PFSK-1 (cell line): ENCODE measurements at regions not wholly inside any gene's neighbourhood (a gene's known extent, or its start where the extent isn't known, plus 50 kb on each side); places are given as distances from the start of the nearest gene placed in this dataset.

Experiments
- FOXP2 ChIP-seq: optimal IDR thresholded peaks from 2 replicates; pipeline ENCODE3; 2011; ENCODE audit warnings: borderline replicate concordance, control low read depth, inconsistent platforms; ENCODE audit not compliant: insufficient read depth; ENCODE audit errors: extremely low read length, extremely low read depth
- POLR2AphosphoS5 ChIP-seq: IDR thresholded peaks from 2 replicates; pipeline ENCODE4 v1.6.1; 2012; ENCODE audit warnings: low read depth, mild to moderate bottlenecking, control low read depth, low read length, moderate library complexity
- REST ChIP-seq, 2 experiments: IDR thresholded peaks; 2 replicates each; pipeline versions ENCODE4 v1.6.1 to v1.8.0; 2011 to 2012; ENCODE audit warnings: low read depth in 2 of 2, low read length in 2 of 2, control low read depth in 1 of 2, inconsistent platforms in 1 of 2, mild to moderate bottlenecking in 1 of 2, moderate library complexity in 1 of 2; ENCODE audit not compliant: insufficient read depth in 1 of 2
- SIN3A ChIP-seq: IDR thresholded peaks from 2 replicates; pipeline ENCODE4 v1.6.1; 2012; ENCODE audit warnings: mild to moderate bottlenecking, low read length, moderate library complexity, borderline replicate concordance; ENCODE audit not compliant: insufficient read depth
- TAF1 ChIP-seq: IDR thresholded peaks from 2 replicates; pipeline ENCODE4 v1.6.1; 2012; ENCODE audit warnings: low read length, control low read depth, borderline replicate concordance; ENCODE audit not compliant: insufficient read depth

GRCh38 chr1:55428944-55429931 lies 214.1 kb upstream of the USP24 start:
- TF ChIP-seq SIN3A (0 out of 2 replicates have a peak, but pooled peaks have one; percentile 40), TAF1 (no peak), REST (IDR thresholded peaks at IDR 0.05; ENCODE audit: insufficient read depth in 1 of 2, low read depth in 2 of 2, low read length in 2 of 2) (no peak), POLR2AphosphoS5 (no peak; the same call in 1 of the 2 replicates), FOXP2 (no peak)

- TF ChIP-seq REST (IDR thresholded peaks at IDR 0.05; ENCODE audit: insufficient read depth in 1 of 2, low read depth in 2 of 2, low read length in 2 of 2), result no peak
- TF ChIP-seq TAF1, result no peak
- TF ChIP-seq FOXP2, result no peak
These were observed 213.1 kb upstream of the USP24 start for GRCh38 chr1:55428231-55428630.

- no peak for TF ChIP-seq FOXP2
- no peak for TF ChIP-seq SIN3A
- TF ChIP-seq POLR2AphosphoS5, result no peak
- no peak for TF ChIP-seq REST (IDR thresholded peaks at IDR 0.05; ENCODE audit: insufficient read depth in 1 of 2, low read depth in 2 of 2, low read length in 2 of 2)
- TF ChIP-seq TAF1, result no peak
These were observed 212.4 kb upstream of the USP24 start for GRCh38 chr1:55427606-55428005.

GRCh38 chr1:55426619-55427018 lies 211.5 kb upstream of the USP24 start:
- no peak for TF ChIP-seq REST (IDR thresholded peaks at IDR 0.05; ENCODE audit: insufficient read depth in 1 of 2, low read depth in 2 of 2, low read length in 2 of 2)
- TF ChIP-seq FOXP2, result no peak
- no peak for TF ChIP-seq SIN3A
- TF ChIP-seq TAF1, result no peak
- TF ChIP-seq POLR2AphosphoS5, result no peak

- TF ChIP-seq POLR2AphosphoS5, result no peak
- TF ChIP-seq SIN3A, result no peak
- TF ChIP-seq TAF1, result no peak
- no peak for TF ChIP-seq FOXP2
- TF ChIP-seq REST (IDR thresholded peaks at IDR 0.05; ENCODE audit: insufficient read depth in 1 of 2, low read depth in 2 of 2, low read length in 2 of 2), result no peak
These were observed 211.0 kb upstream of the USP24 start for GRCh38 chr1:55426156-55426555.
